Upper lobe of right lung (tissue), 1 donor: ENCODE measurements at regions not wholly inside any gene's neighbourhood (a gene's known extent, or its start where the extent isn't known, plus 50 kb on each side); places are given as distances from the start of the nearest gene placed in this dataset.

Experiments
- ATAC-seq: fragments of 200-7000 bp; cut with Tn5 transposase; one replicate; pipeline ENCODE4 v1.9.1; 2020; ENCODE audit warnings: mild to moderate bottlenecking, moderate library complexity
- DNase-seq: peaks from one replicate; pipeline ENCODE4 v3.0.0-alpha.2; 2020
- H3K27ac ChIP-seq: fragments of 200-600 bp; one replicate; pipeline ENCODE4 v1.8.0; 2022
- H3K27me3 ChIP-seq: fragments of 200-600 bp; one replicate; pipeline ENCODE4 v1.8.0; 2022; ENCODE audit warnings: mild to moderate bottlenecking
- H3K36me3 ChIP-seq: fragments of 200-600 bp; one replicate; pipeline ENCODE4 v1.8.0; 2022
- H3K4me1 ChIP-seq: fragments of 200-600 bp; one replicate; pipeline ENCODE4 v1.8.0; 2022
- H3K4me3 ChIP-seq: fragments of 200-600 bp; one replicate; pipeline ENCODE4 v1.8.0; 2022; ENCODE audit warnings: mild to moderate bottlenecking
- H3K9me3 ChIP-seq: fragments of 200-600 bp; one replicate; pipeline ENCODE4 v1.8.0; 2022
- CTCF ChIP-seq: fragments of 200-600 bp; IDR thresholded peaks from one replicate; pipeline ENCODE4 v1.8.0; 2022; ENCODE audit warnings: antibody characterized with exemption
- intact Hi-C: fragments of 100-400 bp; cut with DNase I; formaldehyde crosslinking; loops from one replicate; pipeline ENCODE4 v1.11.0; 2022
- donor health status: DM: no; HTN: yes; CAD: no; lungs with severe emphysema.

GRCh38 chr5:13359344-13359743, 585.1 kb downstream of the DNAH5 start:
- intact Hi-C loops: no loop called here
- no peak for TF ChIP-seq CTCF
- H3K27ac ChIP-seq: no peak overlapping the region

GRCh38 chr5:13358342-13358741, 586.1 kb downstream of the DNAH5 start:
- Histone ChIP-seq H3K9me3 (no peaks in the 10 kb centered on the region), H3K4me1 (no peaks in the 10 kb centered on the region), H3K27me3 (no peaks in the 10 kb centered on the region), H3K27ac (no peak overlapping the region), H3K4me3 (no peak overlapping the region), H3K36me3 (no peaks in the 10 kb centered on the region)
- intact Hi-C loops: no loop called here
- ATAC-seq (no peak), DNase-seq (no peak)
- no peak for TF ChIP-seq CTCF

More at GRCh38 chr5:13359344-13359743, 585.1 kb downstream of the DNAH5 start:
- no peaks in the 10 kb centered on the region for H3K27me3 ChIP-seq
- ATAC-seq (no peak), DNase-seq (no peak)
- no peak overlapping the region for H3K4me3 ChIP-seq
- H3K4me1 ChIP-seq: no peaks in the 10 kb centered on the region
- H3K36me3 ChIP-seq: no peaks in the 10 kb centered on the region
- no peaks in the 10 kb centered on the region for H3K9me3 ChIP-seq

GRCh38 chr5:13357929-13358328, 586.6 kb downstream of the DNAH5 start:
- Histone ChIP-seq H3K4me3 (no peak overlapping the region), H3K27ac (no peak overlapping the region), H3K27me3 (no peaks in the 10 kb centered on the region), H3K36me3 (no peaks in the 10 kb centered on the region), H3K9me3 (no peaks in the 10 kb centered on the region), H3K4me1 (no peaks in the 10 kb centered on the region)
- intact Hi-C loops: no loop called here
- DNase-seq (no peak), ATAC-seq (no peak)
- no peak for TF ChIP-seq CTCF

GRCh38 chr5:13356226-13356625, 588.3 kb downstream of the DNAH5 start:
- DNase-seq: no peak
- Histone ChIP-seq H3K27ac (no peak overlapping the region), H3K27me3 (no peaks in the 10 kb centered on the region), H3K36me3 (no peaks in the 10 kb centered on the region), H3K4me1 (no peaks in the 10 kb centered on the region), H3K4me3 (no peak overlapping the region), H3K9me3 (no peaks in the 10 kb centered on the region)
- no peak for TF ChIP-seq CTCF
- ATAC-seq: no peak
- intact Hi-C loops: no loop called here

- intact Hi-C loops: no loop called here
- no peak overlapping the region for H3K4me3 ChIP-seq
- ATAC-seq: no peak
- H3K9me3 ChIP-seq: no peaks in the 10 kb centered on the region
- H3K36me3 ChIP-seq: no peaks in the 10 kb centered on the region
- TF ChIP-seq CTCF: no peak
- no peak for DNase-seq
- no peak overlapping the region for H3K27ac ChIP-seq
- no peaks in the 10 kb centered on the region for H3K27me3 ChIP-seq
- H3K4me1 ChIP-seq: no peaks in the 10 kb centered on the region
These were observed 589.9 kb downstream of the DNAH5 start for GRCh38 chr5:13354611-13355010.

- no peak for TF ChIP-seq CTCF
- no peak for DNase-seq
- Histone ChIP-seq H3K4me1 (no peaks in the 10 kb centered on the region), H3K27ac (no peak overlapping the region), H3K9me3 (no peaks in the 10 kb centered on the region), H3K27me3 (no peaks in the 10 kb centered on the region), H3K4me3 (no peak overlapping the region), H3K36me3 (no peaks in the 10 kb centered on the region)
- intact Hi-C loops: no loop called here
- ATAC-seq: no peak
These were observed 593.7 kb downstream of the DNAH5 start for GRCh38 chr5:13350767-13351166.
